Parathyroid adenoma (tissue), 2 donors: ENCODE measurements at regions not wholly inside any gene's neighbourhood (a gene's known extent, or its start where the extent isn't known, plus 50 kb on each side); places are given as distances from the start of the nearest gene placed in this dataset.
A peak's percentile ranks its signal among the peaks of the same experiment; 100 is the strongest.

ENCODE experiments used
- H2AFZ ChIP-seq: fragments of 300-600 bp; sonication (generic); one replicate; pipeline ENCODE4 v1.7.0; 2017; ENCODE audit warnings: antibody characterized with exemption, mild to moderate bottlenecking
- H3K27ac ChIP-seq: fragments of 300-600 bp; sonication (generic); one replicate; pipeline ENCODE4 v1.7.0; 2017
- H3K27me3 ChIP-seq: fragments of 300-600 bp; sonication (generic); one replicate; pipeline ENCODE4 v1.7.0; 2017; ENCODE audit warnings: low read length; ENCODE audit not compliant: control insufficient read depth, insufficient read depth
- H3K36me3 ChIP-seq: fragments of 300-600 bp; sonication (generic); one replicate; pipeline ENCODE4 v1.7.0; 2017; ENCODE audit warnings: low read length; ENCODE audit not compliant: control insufficient read depth, insufficient read depth
- H3K4me1 ChIP-seq: fragments of 300-600 bp; sonication (generic); one replicate; pipeline ENCODE4 v1.7.0; 2017; ENCODE audit warnings: control low read depth
- H3K4me2 ChIP-seq: fragments of 300-600 bp; sonication (generic); one replicate; pipeline ENCODE4 v1.7.0; 2017; ENCODE audit warnings: low read length
- H3K4me3 ChIP-seq: fragments of 300-600 bp; sonication (generic); one replicate; pipeline ENCODE4 v1.7.0; 2017; ENCODE audit warnings: low read depth, low read length
- H3K79me2 ChIP-seq: fragments of 300-600 bp; sonication (generic); one replicate; pipeline ENCODE4 v1.7.0; 2017; ENCODE audit warnings: control low read depth
- H3K9ac ChIP-seq: fragments of 300-600 bp; sonication (generic); one replicate; pipeline ENCODE4 v1.7.0; 2017; ENCODE audit warnings: mild to moderate bottlenecking
- H3K9me3 ChIP-seq: fragments of 300-600 bp; sonication (generic); one replicate; pipeline ENCODE4 v1.7.0; 2017; ENCODE audit warnings: low read length; ENCODE audit not compliant: control insufficient read depth
- CTCF ChIP-seq: fragments of 300-600 bp; sonication (generic); IDR thresholded peaks from one replicate; pipeline ENCODE4 v1.7.0; 2017; ENCODE audit warnings: antibody characterized with exemption, mild to moderate bottlenecking
- donor health status: primary hyperparathyroidism.

- Histone ChIP-seq H3K36me3 (no peaks in the 10 kb centered on the region), H3K9ac (no peak overlapping the region), H2AFZ (peak overlapping the region; percentile 33), H3K4me3 (no peak overlapping the region), H3K9me3 (no peaks in the 10 kb centered on the region), H3K79me2 (no peaks in the 10 kb centered on the region), H3K27ac (no peak overlapping the region), H3K4me2 (no peak overlapping the region), H3K27me3 (no peaks in the 10 kb centered on the region), H3K4me1 (peaks cover 22% of the 10 kb centered on the region)
- TF ChIP-seq CTCF, result no peak
These were observed 87.7 kb upstream of the MAFB start for GRCh38 chr20:40776466-40777457.

- Histone ChIP-seq H3K4me3 (no peak overlapping the region), H3K4me2 (no peak overlapping the region), H3K4me1 (peaks cover 26% of the 10 kb centered on the region), H3K27ac (no peak overlapping the region), H2AFZ (no peak overlapping the region), H3K36me3 (no peaks in the 10 kb centered on the region), H3K9ac (no peak overlapping the region), H3K9me3 (no peaks in the 10 kb centered on the region), H3K79me2 (no peaks in the 10 kb centered on the region), H3K27me3 (no peaks in the 10 kb centered on the region)
- no peak for TF ChIP-seq CTCF
These were observed 88.6 kb upstream of the MAFB start for GRCh38 chr20:40777653-40778052.

GRCh38 chr20:40778894-40779496, 90.0 kb upstream of the MAFB start:
- Histone ChIP-seq H3K4me3 (no peak overlapping the region), H3K9me3 (no peaks in the 10 kb centered on the region), H3K4me2 (no peak overlapping the region), H2AFZ (peak overlapping the region; percentile 8), H3K9ac (no peak overlapping the region), H3K27ac (no peak overlapping the region), H3K79me2 (no peaks in the 10 kb centered on the region), H3K4me1 (peaks cover 33% of the 10 kb centered on the region), H3K36me3 (no peaks in the 10 kb centered on the region), H3K27me3 (no peaks in the 10 kb centered on the region)
- TF ChIP-seq CTCF, result no peak

GRCh38 chr20:40781327-40782042, 92.4 kb upstream of the MAFB start:
- Histone ChIP-seq H3K4me2 (no peak overlapping the region), H3K4me1 (peaks cover 32% of the 10 kb centered on the region), H3K4me3 (no peak overlapping the region), H3K36me3 (no peaks in the 10 kb centered on the region), H2AFZ (peak overlapping the region; percentile 42), H3K79me2 (no peaks in the 10 kb centered on the region), H3K27me3 (no peaks in the 10 kb centered on the region), H3K9ac (no peak overlapping the region), H3K9me3 (no peaks in the 10 kb centered on the region), H3K27ac (peak overlapping the region; percentile 5)
- TF ChIP-seq CTCF, result no peak
